Liver (tissue), 8 donors: ENCODE measurements at regions not wholly inside any gene's neighbourhood (a gene's known extent, or its start where the extent isn't known, plus 50 kb on each side); places are given as distances from the start of the nearest gene placed in this dataset.

Source experiments
- DNase-seq: peaks from one replicate; pipeline ENCODE4 v3.0.0-alpha.2; 2017; ENCODE audit warnings: low spot score
- H3K27ac ChIP-seq, 2 donors: one replicate each; pipeline ENCODE4 v1.7.0; 2013; ENCODE audit warnings: inconsistent platforms in 2 of 2, low read length in 2 of 2, control low read depth in 1 of 2, low read depth in 1 of 2, mild to moderate bottlenecking in 1 of 2
- H3K27me3 ChIP-seq, 4 donors: one replicate each; pipeline versions ENCODE4 v1.6.1 to v1.7.0; 2013; ENCODE audit warnings: low read length in 3 of 4, inconsistent platforms in 1 of 4, mild to moderate bottlenecking in 1 of 4, moderate library complexity in 1 of 4; ENCODE audit not compliant: control insufficient read depth in 4 of 4, insufficient read depth in 4 of 4
- H3K36me3 ChIP-seq, 4 donors: one replicate each; pipeline versions ENCODE4 v1.6.1 to v1.7.0; 2013; ENCODE audit warnings: low read length in 3 of 4, mild to moderate bottlenecking in 3 of 4, low read depth in 1 of 4, moderate library complexity in 1 of 4; ENCODE audit not compliant: control insufficient read depth in 4 of 4, insufficient read depth in 3 of 4
- H3K4me1 ChIP-seq, 4 donors: one replicate each; pipeline versions ENCODE4 v1.6.1 to v1.7.0; 2013; ENCODE audit warnings: low read length in 3 of 4, mild to moderate bottlenecking in 3 of 4, moderate library complexity in 1 of 4; ENCODE audit not compliant: control insufficient read depth in 4 of 4, insufficient read depth in 4 of 4
- H3K4me3 ChIP-seq, 3 donors: one replicate each; pipeline versions ENCODE4 v1.6.1 to v1.7.0; 2013; ENCODE audit warnings: low read length in 3 of 3, control low read depth in 1 of 3, low read depth in 1 of 3, mild to moderate bottlenecking in 1 of 3
- H3K9ac ChIP-seq, 2 donors: one replicate each; pipeline ENCODE4 v1.7.0; 2013; ENCODE audit warnings: low read length in 2 of 2, mild to moderate bottlenecking in 2 of 2, moderate library complexity in 2 of 2, control low read depth in 1 of 2, low read depth in 1 of 2
- H3K9me3 ChIP-seq, 4 donors: one replicate each; pipeline versions ENCODE4 v1.6.1 to v1.7.0; 2013; ENCODE audit warnings: low read length in 3 of 4; ENCODE audit not compliant: control insufficient read depth in 4 of 4
- ATF3 ChIP-seq: IDR thresholded peaks from 2 replicates; pipeline ENCODE4 v1.6.1; 2016; ENCODE audit warnings: antibody characterized with exemption
- CTCF ChIP-seq: fragments of 150-350 bp; IDR thresholded peaks from 2 replicates; pipeline ENCODE4 v1.5.1; 2017; ENCODE audit warnings: improper control_type of control experiment, low read depth, low read length; ENCODE audit not compliant: missing input control
- EGR1 ChIP-seq, 2 donors: IDR thresholded peaks; 2 replicates each; pipeline ENCODE4 v1.6.1; 2016 to 2018; ENCODE audit warnings: antibody characterized with exemption in 2 of 2, low read depth in 2 of 2
- FOXA1 ChIP-seq: IDR thresholded peaks from 2 replicates; pipeline ENCODE4 v1.6.1; 2016; ENCODE audit warnings: antibody characterized with exemption
- FOXA2 ChIP-seq: IDR thresholded peaks from 2 replicates; pipeline ENCODE4 v1.6.1; 2016; ENCODE audit warnings: antibody characterized with exemption
- GABPA ChIP-seq, 2 donors: IDR thresholded peaks in 1 of 2; conservative IDR thresholded peaks in 1 of 2; 2 replicates each; pipeline ENCODE4 v1.6.1; 2016; ENCODE audit warnings: antibody characterized with exemption in 2 of 2, mild to moderate bottlenecking in 1 of 2, moderate library complexity in 1 of 2
- HNF4A ChIP-seq, 2 donors: conservative IDR thresholded peaks; 2 replicates each; pipeline ENCODE4 v1.6.1; 2016; ENCODE audit warnings: antibody characterized with exemption in 2 of 2, mild to moderate bottlenecking in 2 of 2
- HNF4G ChIP-seq: IDR thresholded peaks from 2 replicates; pipeline ENCODE4 v1.6.1; 2016; ENCODE audit warnings: antibody characterized with exemption
- JUND ChIP-seq, 2 donors: IDR thresholded peaks; 2 replicates each; pipeline ENCODE4 v1.6.1; 2016; ENCODE audit warnings: antibody characterized with exemption in 2 of 2
- MAX ChIP-seq: IDR thresholded peaks from 2 replicates; pipeline ENCODE4 v1.6.1; 2016; ENCODE audit warnings: antibody characterized with exemption
- NR2F2 ChIP-seq: IDR thresholded peaks from 2 replicates; pipeline ENCODE4 v1.6.1; 2016; ENCODE audit warnings: antibody characterized with exemption
- RAD21 ChIP-seq, 2 donors: IDR thresholded peaks; 2 replicates each; pipeline ENCODE4 v1.6.1; 2016; ENCODE audit warnings: antibody characterized with exemption in 2 of 2, mild to moderate bottlenecking in 2 of 2
- REST ChIP-seq: IDR thresholded peaks from 2 replicates; pipeline ENCODE4 v1.6.1; 2016; ENCODE audit warnings: antibody characterized with exemption, mild to moderate bottlenecking
- RXRA ChIP-seq, 2 donors: IDR thresholded peaks; 2 replicates each; pipeline ENCODE4 v1.6.1; 2017 to 2018; ENCODE audit warnings: antibody characterized with exemption in 2 of 2, mild to moderate bottlenecking in 1 of 2
- SP1 ChIP-seq: IDR thresholded peaks from 2 replicates; pipeline ENCODE4 v1.6.1; 2018; ENCODE audit warnings: antibody characterized with exemption, mild to moderate bottlenecking
- TAF1 ChIP-seq: conservative IDR thresholded peaks from 2 replicates; pipeline ENCODE4 v1.6.1; 2016; ENCODE audit warnings: antibody characterized with exemption, mild to moderate bottlenecking
- YY1 ChIP-seq: IDR thresholded peaks from 2 replicates; pipeline ENCODE4 v1.6.1; 2016; ENCODE audit warnings: antibody characterized with exemption, mild to moderate bottlenecking
- ZBTB33 ChIP-seq: IDR thresholded peaks from 2 replicates; pipeline ENCODE4 v1.6.1; 2016; ENCODE audit warnings: antibody characterized with exemption
- WGBS: extraction: QIAGEN DNeasy Blood & Tissue Kit; methylation state at CpG from one replicate; pipeline ENCODE4 v1.1.7; 2013; 5-methylcytosine and 5-hydroxymethylcytosine counted together
- donor health status: healthy.
- donor health status: healthy.
- donor health status: healthy.
- donor health status: healthy.
- donor health status: healthy.

- Histone ChIP-seq H3K4me3 (no peak overlapping the region), H3K36me3 (no peaks in the 10 kb centered on the region), H3K9me3 (no peaks in the 10 kb centered on the region), H3K9ac (no peak overlapping the region), H3K27ac (no peak overlapping the region), H3K27me3 (no peaks in the 10 kb centered on the region), H3K4me1 (peaks cover 8 to 28% (median 23%) of the 10 kb centered on the region in 4 donors)
- TF ChIP-seq ZBTB33: no peak
- TF ChIP-seq CTCF: no peak
- TF ChIP-seq SP1: no peak
- no peak for TF ChIP-seq REST
- TF ChIP-seq YY1: no peak
- no peak for TF ChIP-seq JUND (IDR thresholded peaks at IDR 0.05)
- TF ChIP-seq FOXA1: no peak
- no peak for TF ChIP-seq ATF3
- TF ChIP-seq TAF1: no peak
- TF ChIP-seq NR2F2: no peak
- TF ChIP-seq EGR1 (IDR thresholded peaks at IDR 0.05; ENCODE audit: low read depth in 2 of 2): no peak
- no peak for TF ChIP-seq HNF4G
- TF ChIP-seq HNF4A (conservative IDR thresholded peaks at IDR 0.05): no peak
- no peak for TF ChIP-seq RXRA (IDR thresholded peaks at IDR 0.05)
- TF ChIP-seq GABPA (IDR thresholded peaks at IDR 0.05 in 1 of 2, conservative IDR thresholded peaks at IDR 0.05 in 1 of 2): no peak
- no peak for TF ChIP-seq FOXA2
- no peak for TF ChIP-seq MAX
- TF ChIP-seq RAD21 (IDR thresholded peaks at IDR 0.05): no peak
- WGBS: 94% methylated on average over 7 of the region's 7 CpGs
- no peak for DNase-seq
These were observed 62.1 kb upstream of the TMEM97 start for GRCh38 chr17:28256881-28257280.
